ENCODE measurements at regions not wholly inside any gene's neighbourhood (a gene's known extent, or its start where the extent isn't known, plus 50 kb on each side); places are given as distances from the start of the nearest gene placed in this dataset.

GRCh38 chr9:13729955-13730354, 450.5 kb upstream of the MPDZ start:
- TF ChIP-seq PBX3 (CRISPR knock-in tag; IDR thresholded peaks at IDR 0.05) (no peak), ZNF335 (tag by site-specific recombination; conservative IDR thresholded peaks at IDR 0.05) (no peak), ATF2 (tag by site-specific recombination; IDR thresholded peaks at IDR 0.05; ENCODE audit: low read depth) (no peak), ZNF274 (IDR thresholded peaks at IDR 0.05; ENCODE audit: low read length) (no peak), ZNF274 (tag by site-specific recombination; IDR thresholded peaks at IDR 0.05; ENCODE audit: borderline replicate concordance) (no peak), ZBTB7A (tag by site-specific recombination; IDR thresholded peaks at IDR 0.05; ENCODE audit: low read depth) (no peak), ZNF777 (tag by site-specific recombination; IDR thresholded peaks at IDR 0.05; ENCODE audit: borderline replicate concordance) (no peak), CTCF (tag by site-specific recombination; IDR thresholded peaks at IDR 0.05) (no peak), ZNF843 (tag by site-specific recombination; IDR thresholded peaks at IDR 0.05) (no peak), ZNF184 (tag by site-specific recombination; IDR thresholded peaks at IDR 0.05) (no peak), TSHZ1 (tag by site-specific recombination; IDR thresholded peaks at IDR 0.05; ENCODE audit: borderline replicate concordance) (no peak), ZSCAN5A (tag by site-specific recombination; IDR thresholded peaks at IDR 0.05) (no peak), ZNF747 (tag by site-specific recombination; IDR thresholded peaks at IDR 0.05) (no peak), SETDB1 (IDR thresholded peaks at IDR 0.05; ENCODE audit: insufficient read length, low read length) (no peak), ZNF610 (tag by site-specific recombination; IDR thresholded peaks at IDR 0.05; ENCODE audit: borderline replicate concordance) (no peak)

Data from HEK293 (cell line).